H1 (cell line): ENCODE measurements at regions not wholly inside any gene's neighbourhood (a gene's known extent, or its start where the extent isn't known, plus 50 kb on each side); places are given as distances from the start of the nearest gene placed in this dataset.

ENCODE experiments used
- CTCF ChIA-PET: fragments of 300-600 bp; sonication (Branson Sonifier 250); formaldehyde crosslinking; loops from one replicate; lab custom pipeline; 2021; ENCODE audit not compliant: partially characterized antibody; lab: Charles Lee
- POLR2A ChIA-PET: fragments of 300-600 bp; sonication (Branson Sonifier 250); formaldehyde crosslinking; loops from one replicate; lab custom pipeline; 2021; ENCODE audit warnings: inconsistent platforms; ENCODE audit not compliant: partially characterized antibody; lab: Charles Lee
- DNase-seq, 2 experiments: peaks; one replicate each; pipeline versions ENCODE4 v3.0.0 to v3.0.0-alpha.2; 2010 to 2022; ENCODE audit warnings: low spot score in 2 of 2, low read depth in 1 of 2, mixed read lengths in 1 of 2
- FAIRE-seq: peaks from 2 replicates; lab custom pipeline; 2011; peaks lifted over from hg19 to GRCh38; lab: Jason Lieb, UNC
- H2AFZ ChIP-seq: 2 replicates; pipeline ENCODE4 v1.8.1; 2012; ENCODE audit warnings: low read length, inconsistent platforms
- H2AK5ac ChIP-seq: 2 replicates; pipeline ENCODE4 v1.6.1; 2013; ENCODE audit warnings: low read depth, low read length
- H2BK120ac ChIP-seq: replicated peaks from 2 replicates; pipeline ENCODE3; 2013; ENCODE audit warnings: low read depth, low read length, inconsistent platforms
- H2BK12ac ChIP-seq: 2 replicates; pipeline ENCODE4 v1.6.1; 2013; ENCODE audit warnings: low read depth, low read length
- H2BK15ac ChIP-seq: 2 replicates; pipeline ENCODE4 v1.6.1; 2013; ENCODE audit warnings: low read length
- H2BK20ac ChIP-seq: 2 replicates; pipeline ENCODE4 v1.6.1; 2013; ENCODE audit warnings: low read length
- H2BK5ac ChIP-seq: 2 replicates; pipeline ENCODE4 v1.6.1; 2013; ENCODE audit warnings: low read depth, low read length
- H3K14ac ChIP-seq: 2 replicates; pipeline ENCODE4 v1.6.1; 2013; ENCODE audit warnings: inconsistent platforms; ENCODE audit not compliant: insufficient read length
- H3K18ac ChIP-seq: 2 replicates; pipeline ENCODE4 v1.6.1; 2013; ENCODE audit warnings: low read length; ENCODE audit errors: extremely low read depth
- H3K23ac ChIP-seq: 2 replicates; pipeline ENCODE4 v1.6.1; 2013; ENCODE audit warnings: inconsistent platforms; ENCODE audit not compliant: insufficient read length
- H3K23me2 ChIP-seq: 2 replicates; pipeline ENCODE4 v1.6.1; 2013; ENCODE audit warnings: low read depth, low read length
- H3K27ac ChIP-seq: 2 replicates; pipeline ENCODE4 v1.6.1; 2011; ENCODE audit warnings: low read depth, low read length, inconsistent platforms
- H3K27me3 ChIP-seq, 4 experiments: replicated peaks in 1 of 4; 1 replicate in 1 of 4; 2 replicates in 3 of 4; pipeline versions ENCODE4 v1.6.1 to v1.8.1; 2011 to 2013; ENCODE audit warnings: low read length in 3 of 4, mild to moderate bottlenecking in 3 of 4, inconsistent platforms in 2 of 4, mixed read lengths in 2 of 4, moderate library complexity in 1 of 4; ENCODE audit not compliant: control insufficient read depth in 3 of 4, insufficient read depth in 3 of 4; ENCODE audit errors: extremely low read depth in 1 of 4
- H3K36me3 ChIP-seq, 4 experiments: 2 replicates each; pipeline versions ENCODE4 v1.6.1 to v1.8.1; 2011 to 2013; ENCODE audit warnings: mild to moderate bottlenecking in 4 of 4, low read length in 3 of 4, moderate library complexity in 2 of 4, control low read depth in 1 of 4, inconsistent platforms in 1 of 4; ENCODE audit not compliant: insufficient read depth in 4 of 4, control insufficient read depth in 2 of 4
- H3K4ac ChIP-seq: replicated peaks from 2 replicates; pipeline ENCODE3; 2013; ENCODE audit warnings: low read length, low read depth, mixed read lengths, inconsistent platforms; ENCODE audit not compliant: insufficient read length
- H3K4me1 ChIP-seq, 4 experiments: replicated peaks in 1 of 4; 1 replicate in 1 of 4; 2 replicates in 3 of 4; pipeline versions ENCODE4 v1.6.1 to v1.8.1; 2011 to 2013; ENCODE audit warnings: low read length in 3 of 4, inconsistent platforms in 2 of 4, mixed read lengths in 1 of 4; ENCODE audit not compliant: insufficient read depth in 4 of 4, control insufficient read depth in 3 of 4
- H3K4me2 ChIP-seq, 2 experiments: 2 replicates each; pipeline versions ENCODE4 v1.6.1 to v1.8.1; 2011 to 2013; ENCODE audit warnings: low read depth in 2 of 2, low read length in 2 of 2, control low read depth in 1 of 2, inconsistent platforms in 1 of 2, mild to moderate bottlenecking in 1 of 2; ENCODE audit not compliant: insufficient read depth in 1 of 2
- H3K4me3 ChIP-seq, 4 experiments: fragments of 200-600, 300-600 bp in 1 of 4; sonication (generic), shearing (Covaris generic), sonication (Bioruptor Twin) in 1 of 4; 2 replicates each; pipeline versions ENCODE4 v1.5.1 to v1.8.1; 2011 to 2016; ENCODE audit warnings: low read length in 4 of 4, low read depth in 3 of 4, control low read depth in 2 of 4, inconsistent platforms in 2 of 4, mild to moderate bottlenecking in 2 of 4, mixed read lengths in 1 of 4, moderate library complexity in 1 of 4; ENCODE audit not compliant: insufficient read depth in 2 of 4; ENCODE audit errors: extremely low read depth in 1 of 4
- H3K56ac ChIP-seq: replicated peaks from 2 replicates; pipeline ENCODE3; 2013; ENCODE audit warnings: low read depth, mild to moderate bottlenecking, mixed read lengths, low read length, inconsistent platforms; ENCODE audit not compliant: insufficient read length
- H3K79me1 ChIP-seq: 2 replicates; pipeline ENCODE4 v1.6.1; 2013; ENCODE audit warnings: low read depth, low read length, control low read depth
- H3K79me2 ChIP-seq, 2 experiments: 2 replicates each; pipeline versions ENCODE4 v1.6.1 to v1.8.1; 2012 to 2013; ENCODE audit warnings: low read length in 2 of 2, mild to moderate bottlenecking in 2 of 2, inconsistent platforms in 1 of 2; ENCODE audit not compliant: insufficient read depth in 2 of 2, control insufficient read depth in 1 of 2
- H3K9ac ChIP-seq, 4 experiments: replicated peaks in 1 of 4; 1 replicate in 1 of 4; 2 replicates in 3 of 4; pipeline versions ENCODE4 v1.6.1 to v1.8.1; 2011 to 2013; ENCODE audit warnings: low read depth in 3 of 4, low read length in 3 of 4, control low read depth in 2 of 4, mild to moderate bottlenecking in 2 of 4, moderate library complexity in 2 of 4, inconsistent platforms in 1 of 4; ENCODE audit errors: extremely low read depth in 1 of 4
- H3K9me3 ChIP-seq, 2 experiments: 2 replicates each; pipeline versions ENCODE4 v1.6.1 to v1.8.1; 2012 to 2013; ENCODE audit warnings: mild to moderate bottlenecking in 2 of 2, moderate library complexity in 2 of 2, control low read depth in 1 of 2, inconsistent platforms in 1 of 2, low read depth in 1 of 2, low read length in 1 of 2, mixed read lengths in 1 of 2; ENCODE audit not compliant: insufficient read depth in 2 of 2
- H4K20me1 ChIP-seq, 2 experiments: replicated peaks in 1 of 2; 2 replicates each; pipeline versions ENCODE3 to v1.8.1; 2011 to 2013; ENCODE audit warnings: inconsistent platforms in 2 of 2, low read length in 2 of 2, mild to moderate bottlenecking in 1 of 2; ENCODE audit not compliant: insufficient read depth in 2 of 2, control insufficient read depth in 1 of 2
- H4K5ac ChIP-seq: 2 replicates; pipeline ENCODE4 v1.6.1; 2013; ENCODE audit warnings: low read length, low read depth, mixed read lengths, inconsistent platforms; ENCODE audit not compliant: insufficient read length
- H4K8ac ChIP-seq: 2 replicates; pipeline ENCODE4 v1.8.0; 2013; ENCODE audit warnings: mild to moderate bottlenecking, moderate library complexity, low read length, inconsistent platforms; ENCODE audit not compliant: insufficient read depth; ENCODE audit errors: extremely low read depth
- H4K91ac ChIP-seq: replicated peaks from 2 replicates; pipeline ENCODE3; 2013; ENCODE audit warnings: low read length, mixed read lengths, inconsistent platforms; ENCODE audit not compliant: insufficient read length
- KDM4A ChIP-seq: IDR thresholded peaks from one replicate; pipeline ENCODE4 v1.7.1; 2012; ENCODE audit warnings: low read depth, mild to moderate bottlenecking, moderate library complexity, low read length, inconsistent platforms; ENCODE audit not compliant: severe bottlenecking
- NANOG ChIP-seq: IDR thresholded peaks from 2 replicates; pipeline ENCODE4 v1.6.1; 2011; ENCODE audit warnings: low read length, low read depth, mild to moderate bottlenecking, inconsistent platforms; ENCODE audit not compliant: insufficient read depth, poor library complexity, severe bottlenecking
- RXRA ChIP-seq: IDR thresholded peaks from 2 replicates; pipeline ENCODE4 v1.6.1; 2011; ENCODE audit warnings: low read depth, mild to moderate bottlenecking, low read length, moderate library complexity; ENCODE audit not compliant: insufficient read depth
- TBP ChIP-seq: IDR thresholded peaks from 2 replicates; pipeline ENCODE4 v1.6.1; 2011; ENCODE audit warnings: low read depth, low read length, improper control_type of control experiment
- WGBS, 2 experiments: shearing (Covaris generic) in 1 of 2; methylation state at CpG; one replicate each; pipeline versions ENCODE4 v1.1.6 to v1.1.7; 2013 to 2015; ENCODE audit warnings: low lambda C conversion rate in 2 of 2, mixed read lengths in 2 of 2, inconsistent platforms in 1 of 2, low coverage in 1 of 2, missing lambda C conversion rate in 1 of 2; ENCODE audit not compliant: insufficient replicate concordance in 2 of 2, insufficient coverage in 1 of 2, insufficient read length in 1 of 2; ENCODE audit errors: extremely low coverage in 1 of 2, missing lambda C conversion rate in 1 of 2; 5-methylcytosine and 5-hydroxymethylcytosine counted together
- TF ChIP-seq, protein P1 (sequence below): IDR thresholded peaks from 2 replicates; pipeline ENCODE4 v1.6.1; 2012; ENCODE audit warnings: inconsistent platforms

DNA sequence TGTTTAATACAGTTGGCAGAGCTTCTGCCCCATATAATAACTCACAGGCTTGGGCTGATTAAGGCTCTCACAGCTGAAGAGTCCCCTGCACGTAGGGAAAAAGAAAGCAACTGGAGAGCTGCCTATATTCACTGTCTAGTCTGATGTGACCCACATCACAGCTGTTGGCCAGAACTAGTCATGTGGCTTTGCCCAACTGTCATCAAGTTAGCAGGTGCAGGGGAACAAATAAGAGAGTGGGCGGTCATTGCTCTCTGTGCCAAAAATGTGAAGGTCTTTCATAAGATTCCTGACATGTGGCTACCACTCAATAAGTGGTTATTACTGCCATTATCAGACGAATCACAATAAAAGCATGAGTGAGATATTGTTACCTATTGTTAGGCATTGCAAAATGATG lies 665.2 kb downstream of the DOK5 start:
- Histone ChIP-seq H3K36me3 (no peaks in the 10 kb centered on the region), H2BK12ac (no peak overlapping the region), H3K23ac (no peak overlapping the region), H2AK5ac (no peak overlapping the region), H2BK20ac (no peak overlapping the region), H4K91ac (no peak overlapping the region), H2BK120ac (no peak overlapping the region), H3K4me2 (no peak overlapping the region), H3K23me2 (no peaks in the 10 kb centered on the region), H3K4me1 (no peaks in the 10 kb centered on the region), H2AFZ (no peak overlapping the region), H3K56ac (no peak overlapping the region), H3K79me1 (no peaks in the 10 kb centered on the region), H4K5ac (no peak overlapping the region), H3K9me3 (no peaks in the 10 kb centered on the region), H3K9ac (no peak overlapping the region), H3K27ac (no peak overlapping the region), H4K8ac (no peak overlapping the region), H2BK5ac (no peak overlapping the region), H3K18ac (no peak overlapping the region), H3K27me3 (no peaks in the 10 kb centered on the region), H4K20me1 (no peaks in the 10 kb centered on the region), H3K4ac (no peak overlapping the region), H3K4me3 (no peak overlapping the region), H3K14ac (no peak overlapping the region), H3K79me2 (no peaks in the 10 kb centered on the region), H2BK15ac (no peak overlapping the region)
- ChIA-PET CTCF (no interaction called here), POLR2A (no interaction called here)
- 83% methylated on average over 3 of the region's 3 CpGs; no CpG with 5 or more reads in 1 of the 2 experiments for WGBS, 2 experiments
- DNase-seq: no peak
- no peak for FAIRE-seq
- TF ChIP-seq, protein P1, sequence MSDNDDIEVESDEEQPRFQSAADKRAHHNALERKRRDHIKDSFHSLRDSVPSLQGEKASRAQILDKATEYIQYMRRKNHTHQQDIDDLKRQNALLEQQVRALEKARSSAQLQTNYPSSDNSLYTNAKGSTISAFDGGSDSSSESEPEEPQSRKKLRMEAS: no peak
- no peak for TF ChIP-seq KDM4A
- no peak for TF ChIP-seq NANOG
- TF ChIP-seq TBP: no peak
- TF ChIP-seq RXRA: no peak
